OCI-LY7 (cell line): ENCODE measurements at regions not wholly inside any gene's neighbourhood (a gene's known extent, or its start where the extent isn't known, plus 50 kb on each side); places are given as distances from the start of the nearest gene placed in this dataset.

ENCODE experiments used
- BruUV-seq: library from RNA; stranded (reverse); fragments of 400-500 nt; replicated peaks from 2 replicates; lab custom pipeline; 2021; lab: Mats Ljungman, UMichigan
- CTCF ChIA-PET: fragments of 300-600 bp; sonication (Branson Sonifier 250); formaldehyde crosslinking; loops from one replicate; lab custom pipeline; 2022; ENCODE audit warnings: antibody characterized with exemption; ENCODE audit not compliant: unreplicated experiment; lab: Charles Lee
- POLR2A ChIA-PET: fragments of 300-600 bp; sonication (Branson Sonifier 250); formaldehyde crosslinking; loops from one replicate; lab custom pipeline; 2022; ENCODE audit warnings: antibody characterized with exemption; lab: Charles Lee
- DNase-seq: peaks from one replicate; pipeline ENCODE4 v3.0.0-alpha.2; 2015; ENCODE audit warnings: low spot score
- H2AFZ ChIP-seq: fragments of 200-600 bp; sonication (generic), shearing (Covaris generic); 2 replicates; pipeline ENCODE4 v1.6.1; 2014; ENCODE audit warnings: mild to moderate bottlenecking, antibody characterized with exemption, low read length, moderate library complexity
- H3K27ac ChIP-seq: fragments of 200-600 bp; sonication (generic); 2 replicates; pipeline ENCODE4 v1.5.1; 2014; ENCODE audit warnings: mixed run types, low read depth, mild to moderate bottlenecking, moderate library complexity, low read length, inconsistent platforms; ENCODE audit not compliant: poor library complexity, severe bottlenecking
- H3K36me3 ChIP-seq: fragments of 200-600 bp; sonication (generic); 2 replicates; pipeline ENCODE4 v1.6.1; 2014; ENCODE audit warnings: mild to moderate bottlenecking, antibody characterized with exemption, low read length, moderate library complexity, mixed read lengths; ENCODE audit not compliant: insufficient read depth
- H3K4me1 ChIP-seq: fragments of 200-600 bp; sonication (generic); 2 replicates; pipeline ENCODE4 v1.5.1; 2014; ENCODE audit warnings: mild to moderate bottlenecking, low read length; ENCODE audit not compliant: insufficient read depth, poor library complexity, severe bottlenecking
- H3K4me2 ChIP-seq: fragments of 200-600 bp; sonication (generic); 2 replicates; pipeline ENCODE4 v1.6.1; 2014; ENCODE audit warnings: mild to moderate bottlenecking, low read length
- H3K4me3 ChIP-seq: fragments of 200-600 bp; sonication (generic); 2 replicates; pipeline ENCODE4 v1.5.1; 2014; ENCODE audit warnings: mild to moderate bottlenecking, low read depth, low read length; ENCODE audit not compliant: poor library complexity, severe bottlenecking
- H3K79me2 ChIP-seq: fragments of 200-600 bp; sonication (generic); 2 replicates; pipeline ENCODE4 v1.6.1; 2016; ENCODE audit warnings: low read depth, mild to moderate bottlenecking, low read length, moderate library complexity, mixed read lengths; ENCODE audit not compliant: insufficient read depth
- H3K9me2 ChIP-seq: fragments of 200-600 bp; sonication (generic); 2 replicates; pipeline ENCODE4 v1.6.1; 2016; ENCODE audit warnings: mild to moderate bottlenecking, low read length, mixed read lengths; ENCODE audit not compliant: insufficient read depth
- H3K9me3 ChIP-seq: fragments of 200-600 bp; sonication (generic); 2 replicates; pipeline ENCODE4 v1.6.1; 2014; ENCODE audit warnings: mild to moderate bottlenecking, mixed run types, low read length, mixed read lengths
- H4K20me1 ChIP-seq: fragments of 200-600 bp; sonication (generic); 2 replicates; pipeline ENCODE4 v1.6.1; 2014; ENCODE audit warnings: mild to moderate bottlenecking, antibody characterized with exemption, low read length, moderate library complexity, mixed read lengths; ENCODE audit not compliant: insufficient read depth
- CTCF ChIP-seq: fragments of 200-600 bp; sonication (generic); conservative IDR thresholded peaks from 2 replicates; pipeline ENCODE4 v1.5.1; 2014; ENCODE audit warnings: mild to moderate bottlenecking, antibody characterized with exemption, low read length, moderate library complexity, mixed read lengths
- EZH2phosphoT487 ChIP-seq: fragments of 200-600 bp; sonication (generic); IDR thresholded peaks from 2 replicates; pipeline ENCODE4 v1.6.1; 2018; ENCODE audit warnings: low read depth, borderline replicate concordance, mild to moderate bottlenecking, mixed run types, antibody characterized with exemption, low read length, moderate library complexity, mixed read lengths
- intact Hi-C: fragments of 100-400 bp; cut with micrococcal nuclease; formaldehyde crosslinking; loops from one replicate; pipeline ENCODE4 v1.10.0; 2022; ENCODE audit not compliant: unreplicated experiment

- POLR2A ChIA-PET, result no interaction called here
- H3K4me3 ChIP-seq, result no peak overlapping the region
- no peak overlapping the region for H3K4me2 ChIP-seq
- H3K9me3 ChIP-seq, result no peaks in the 10 kb centered on the region
- no peak for DNase-seq
- intact Hi-C loops, result no loop called here
- H3K4me1 ChIP-seq, result no peaks in the 10 kb centered on the region
- no peak overlapping the region for H2AFZ ChIP-seq
- H3K27ac ChIP-seq, result no peak overlapping the region
- BruUV-seq, result no TSS peak
- H3K36me3 ChIP-seq, result no peaks in the 10 kb centered on the region
- H3K79me2 ChIP-seq, result no peaks in the 10 kb centered on the region
- no peaks in the 10 kb centered on the region for H3K9me2 ChIP-seq
- no peaks in the 10 kb centered on the region for H4K20me1 ChIP-seq
- CTCF ChIA-PET, result no interaction called here
- no peak for TF ChIP-seq EZH2phosphoT487
- TF ChIP-seq CTCF, result no peak
Measured at GRCh38 chr6:71209206-71209605, 79.4 kb upstream of the OGFRL1 start.

- intact Hi-C loops, result no loop called here
- no peak for DNase-seq
- Histone ChIP-seq H3K4me2 (no peak overlapping the region), H2AFZ (no peak overlapping the region), H3K27ac (no peak overlapping the region), H3K36me3 (no peaks in the 10 kb centered on the region), H3K9me2 (no peaks in the 10 kb centered on the region), H3K4me3 (no peak overlapping the region), H3K79me2 (no peaks in the 10 kb centered on the region), H4K20me1 (no peaks in the 10 kb centered on the region), H3K4me1 (no peaks in the 10 kb centered on the region), H3K9me3 (no peaks in the 10 kb centered on the region)
- BruUV-seq, result no TSS peak
- TF ChIP-seq EZH2phosphoT487, result no peak
- TF ChIP-seq CTCF, result no peak
- ChIA-PET POLR2A (no interaction called here), CTCF (no interaction called here)
Measured at GRCh38 chr6:71209626-71210025, 79.0 kb upstream of the OGFRL1 start.

GRCh38 chr6:71211799-71212198 is 76.8 kb upstream of the OGFRL1 start:
- H3K79me2 ChIP-seq, result no peaks in the 10 kb centered on the region
- TF ChIP-seq CTCF, result no peak
- no peak for TF ChIP-seq EZH2phosphoT487
- H3K27ac ChIP-seq, result no peak overlapping the region
- no peaks in the 10 kb centered on the region for H3K4me1 ChIP-seq
- H3K4me2 ChIP-seq, result no peak overlapping the region
- no peak overlapping the region for H2AFZ ChIP-seq
- no TSS peak for BruUV-seq
- no peaks in the 10 kb centered on the region for H3K9me3 ChIP-seq
- POLR2A ChIA-PET, result no interaction called here
- intact Hi-C loops, result no loop called here
- no peaks in the 10 kb centered on the region for H3K9me2 ChIP-seq
- H4K20me1 ChIP-seq, result no peaks in the 10 kb centered on the region
- CTCF ChIA-PET, result no interaction called here
- H3K36me3 ChIP-seq, result no peaks in the 10 kb centered on the region
- no peak overlapping the region for H3K4me3 ChIP-seq
- no peak for DNase-seq
